PC-9 (cell line): ENCODE measurements at regions not wholly inside any gene's neighbourhood (a gene's known extent, or its start where the extent isn't known, plus 50 kb on each side); places are given as distances from the start of the nearest gene placed in this dataset.

ENCODE experiments used
- CTCF ChIP-seq: fragments of 200-600 bp; sonication (generic); conservative IDR thresholded peaks from 2 replicates; pipeline ENCODE4 v1.6.1; 2017; ENCODE audit warnings: mixed run types, antibody characterized with exemption, mild to moderate bottlenecking, moderate library complexity
- EZH2 ChIP-seq: fragments of 200-600 bp; sonication (generic); IDR thresholded peaks from 2 replicates; pipeline ENCODE4 v1.8.0; 2017; ENCODE audit warnings: antibody characterized with exemption, low read depth

DNA sequence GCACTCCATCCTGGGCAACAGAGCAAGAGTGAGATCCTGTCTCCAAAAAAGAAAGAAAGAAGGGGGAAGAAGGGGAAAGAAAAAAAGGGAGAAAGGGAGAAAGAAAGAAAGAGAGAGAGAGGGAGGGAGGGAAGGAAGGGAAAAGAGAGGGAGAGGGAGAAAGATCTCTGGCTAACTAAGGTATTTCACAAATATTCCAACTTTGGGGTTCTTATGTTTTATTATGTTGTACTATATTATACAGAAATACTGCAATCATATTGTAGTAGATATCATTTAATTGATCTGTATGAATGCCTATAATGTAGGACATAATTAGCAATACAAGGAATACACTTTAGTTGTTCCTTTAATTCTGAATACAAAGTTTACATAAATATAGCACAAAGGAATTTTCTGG, 70.1 kb upstream of the STAM2 start:
- no peak for TF ChIP-seq CTCF
- TF ChIP-seq EZH2, result no peak
